ENCODE measurements at regions not wholly inside any gene's neighbourhood (a gene's known extent, or its start where the extent isn't known, plus 50 kb on each side); places are given as distances from the start of the nearest gene placed in this dataset.

DNA sequence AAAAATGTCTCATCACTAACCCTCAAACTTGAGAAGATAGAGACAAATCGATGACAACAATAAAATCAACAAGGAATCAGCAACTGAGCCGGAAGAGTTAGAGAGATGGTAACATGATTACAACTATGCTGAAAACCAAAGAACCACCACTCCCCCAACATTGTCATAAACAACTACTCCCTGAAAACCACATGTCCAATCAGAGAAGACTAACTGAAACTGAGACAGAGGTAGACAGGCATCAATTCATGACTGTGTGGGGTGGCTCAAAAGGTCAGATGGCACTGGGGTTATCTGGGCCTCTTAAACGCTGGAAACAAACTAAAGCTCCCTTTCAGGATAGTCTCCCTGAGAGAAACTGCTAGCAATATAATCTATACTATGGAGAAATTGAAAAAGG, 488.8 kb downstream of the KCTD12 start:
- H3K18ac ChIP-seq (ENCODE audit: extremely low read depth, low read length): no peak overlapping the region
- H3K27me3 ChIP-seq (replicated peaks in 1 of 4; ENCODE audit: control insufficient read depth in 3 of 4, extremely low read depth in 1 of 4, insufficient read depth in 3 of 4, low read length in 3 of 4): no peaks in the 10 kb centered on the region
- POLR2A ChIA-PET (ENCODE audit: partially characterized antibody): no interaction called here
- H2BK12ac ChIP-seq (ENCODE audit: low read depth, low read length): no peak overlapping the region
- H4K20me1 ChIP-seq (replicated peaks in 1 of 2; ENCODE audit: control insufficient read depth in 1 of 2, insufficient read depth in 2 of 2, low read length in 2 of 2): no peaks in the 10 kb centered on the region
- no peak for DNase-seq (ENCODE audit: low read depth in 1 of 2, low spot score in 2 of 2)
- H2AFZ ChIP-seq (ENCODE audit: low read length): no peak overlapping the region
- TF ChIP-seq TBP (IDR thresholded peaks at IDR 0.05; ENCODE audit: low read depth, low read length) (no peak), BRCA1 (IDR thresholded peaks at IDR 0.05; ENCODE audit: low read depth, low read length) (no peak), TCF12 (IDR thresholded peaks at IDR 0.05; ENCODE audit: low read depth, low read length) (no peak), POLR2A (IDR thresholded peaks at IDR 0.05; ENCODE audit: control extremely low read depth in 1 of 2, low read depth in 2 of 2, low read length in 2 of 2) (no peak), TEAD4 (IDR thresholded peaks at IDR 0.05; ENCODE audit: low read depth, low read length) (no peak), PHF8 (conservative IDR thresholded peaks at IDR 0.05; ENCODE audit: low read depth, low read length) (no peak), GTF2F1 (IDR thresholded peaks at IDR 0.05; ENCODE audit: borderline replicate concordance, low read depth, low read length) (no peak), TAF1 (IDR thresholded peaks at IDR 0.05; ENCODE audit: low read depth, low read length) (no peak), JUN (IDR thresholded peaks at IDR 0.05; ENCODE audit: low read depth, low read length) (no peak), GABPA (IDR thresholded peaks at IDR 0.05; ENCODE audit: borderline replicate concordance, insufficient read depth, low read length) (no peak)
- TF ChIP-seq, protein P1, sequence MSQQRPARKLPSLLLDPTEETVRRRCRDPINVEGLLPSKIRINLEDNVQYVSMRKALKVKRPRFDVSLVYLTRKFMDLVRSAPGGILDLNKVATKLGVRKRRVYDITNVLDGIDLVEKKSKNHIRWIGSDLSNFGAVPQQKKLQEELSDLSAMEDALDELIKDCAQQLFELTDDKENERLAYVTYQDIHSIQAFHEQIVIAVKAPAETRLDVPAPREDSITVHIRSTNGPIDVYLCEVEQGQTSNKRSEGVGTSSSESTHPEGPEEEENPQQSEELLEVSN (IDR thresholded peaks at IDR 0.05): no peak
- CTCF ChIA-PET (ENCODE audit: partially characterized antibody): no interaction called here
- no peak overlapping the region for H3K56ac ChIP-seq (replicated peaks; ENCODE audit: insufficient read length, low read depth, low read length)
- H3K9ac ChIP-seq (replicated peaks in 1 of 4; ENCODE audit: extremely low read depth in 1 of 4, low read depth in 3 of 4, low read length in 3 of 4): no peak overlapping the region
- H2BK15ac ChIP-seq (ENCODE audit: low read length): no peak overlapping the region
- H3K4me3 ChIP-seq (ENCODE audit: extremely low read depth in 1 of 4, insufficient read depth in 2 of 4, low read depth in 3 of 4, low read length in 4 of 4): no peak overlapping the region
- 97% methylated on average over 3 of the region's 3 CpGs; no CpG with 5 or more reads in 1 of the 2 experiments for WGBS, 2 experiments (ENCODE audit: extremely low coverage in 1 of 2, insufficient coverage in 1 of 2, insufficient read length in 1 of 2, insufficient replicate concordance in 2 of 2, low coverage in 1 of 2, low lambda C conversion rate in 2 of 2, missing lambda C conversion rate in 1 of 2)
- no peaks in the 10 kb centered on the region for H3K79me2 ChIP-seq (ENCODE audit: control insufficient read depth in 1 of 2, insufficient read depth in 2 of 2, low read length in 2 of 2)
- no peak for FAIRE-seq
- H4K5ac ChIP-seq (ENCODE audit: insufficient read length, low read depth, low read length): no peak overlapping the region
- H3K36me3 ChIP-seq (ENCODE audit: control insufficient read depth in 2 of 4, insufficient read depth in 4 of 4, low read length in 3 of 4): no peaks in the 10 kb centered on the region
- H4K8ac ChIP-seq (ENCODE audit: extremely low read depth, insufficient read depth, low read length): no peak overlapping the region
- no peak overlapping the region for H3K27ac ChIP-seq (ENCODE audit: low read depth, low read length)
- H3K14ac ChIP-seq (ENCODE audit: insufficient read length): no peak overlapping the region
- H3K4me1 ChIP-seq (replicated peaks in 1 of 4; ENCODE audit: control insufficient read depth in 3 of 4, insufficient read depth in 4 of 4, low read length in 3 of 4): no peaks in the 10 kb centered on the region
- H3K79me1 ChIP-seq (ENCODE audit: low read depth, low read length): no peaks in the 10 kb centered on the region
- no peak overlapping the region for H2BK120ac ChIP-seq (replicated peaks; ENCODE audit: low read depth, low read length)
- no peaks in the 10 kb centered on the region for H3K9me3 ChIP-seq (ENCODE audit: insufficient read depth in 2 of 2, low read depth in 1 of 2, low read length in 1 of 2)
- H2BK5ac ChIP-seq (ENCODE audit: low read depth, low read length): no peak overlapping the region
- no peak overlapping the region for H3K4me2 ChIP-seq (ENCODE audit: insufficient read depth in 1 of 2, low read depth in 2 of 2, low read length in 2 of 2)
- H2BK20ac ChIP-seq (ENCODE audit: low read length): no peak overlapping the region
- no peak overlapping the region for H3K23ac ChIP-seq (ENCODE audit: insufficient read length)
- H4K91ac ChIP-seq (replicated peaks; ENCODE audit: insufficient read length, low read length): no peak overlapping the region
- H3K23me2 ChIP-seq (ENCODE audit: low read depth, low read length): no peaks in the 10 kb centered on the region
- H3K4ac ChIP-seq (replicated peaks; ENCODE audit: insufficient read length, low read depth, low read length): no peak overlapping the region
- H2AK5ac ChIP-seq (ENCODE audit: low read depth, low read length): no peak overlapping the region

All from H1 (cell line).